Cardiac septum (tissue), 1 donor: ENCODE measurements at regions not wholly inside any gene's neighbourhood (a gene's known extent, or its start where the extent isn't known, plus 50 kb on each side); places are given as distances from the start of the nearest gene placed in this dataset.

Experiments
- DNase-seq: peaks from one replicate; pipeline ENCODE4 v3.0.0-alpha.2; 2020; ENCODE audit warnings: low spot score
- intact Hi-C: fragments of 100-400 bp; cut with DNase I; formaldehyde crosslinking; loops from one replicate; pipeline ENCODE4 v1.14.0; 2022
- donor health status: DM: no; HTN: no; CAD: no.

DNA sequence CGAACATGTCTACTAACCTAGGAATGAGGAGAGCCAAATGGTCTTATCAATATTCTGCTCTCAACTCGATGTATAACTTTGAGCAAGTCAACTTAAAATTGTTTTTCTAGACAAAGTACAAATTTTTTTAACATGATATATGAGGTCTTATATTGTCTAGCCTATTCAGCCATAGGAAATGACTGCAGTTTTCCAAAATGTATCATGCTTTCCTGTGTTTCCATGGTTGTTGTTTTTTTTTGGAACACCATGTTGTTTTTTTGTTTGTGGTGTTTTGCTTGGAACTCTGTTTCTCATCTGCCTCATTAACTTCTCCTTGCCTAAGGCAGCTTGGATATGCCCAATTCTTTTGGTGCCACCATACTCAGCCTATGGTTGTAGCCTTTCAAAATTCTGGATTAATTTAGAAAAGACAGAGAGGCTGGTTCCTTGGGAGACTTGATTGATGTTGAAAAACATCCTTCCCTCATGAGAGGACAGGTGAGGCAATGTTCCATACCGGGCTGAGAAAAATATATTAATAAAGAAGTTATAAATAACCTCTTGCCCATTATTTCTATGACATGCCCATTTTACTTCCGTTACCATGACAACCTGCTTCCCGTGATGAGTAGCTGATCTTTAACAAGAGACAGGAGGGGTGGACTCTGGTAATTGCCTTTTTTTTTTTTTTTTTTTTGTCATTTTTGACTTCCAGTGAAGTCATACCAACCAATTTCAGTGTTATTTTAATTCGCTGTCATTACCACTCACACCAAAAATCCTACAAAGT is 687.9 kb upstream of the GRM7 start:
- intact Hi-C loops: no loop called here
- no peak for DNase-seq

GRCh38 chr3:6177417-6177816 is 683.5 kb upstream of the GRM7 start:
- DNase-seq: no peak
- intact Hi-C loops: no loop called here

GRCh38 chr3:6179761-6180160 is 681.2 kb upstream of the GRM7 start:
- intact Hi-C loops: no loop called here
- no peak for DNase-seq

- intact Hi-C loops: no loop called here
- no peak for DNase-seq
Observed at GRCh38 chr3:6180171-6180570, 680.7 kb upstream of the GRM7 start.

DNA sequence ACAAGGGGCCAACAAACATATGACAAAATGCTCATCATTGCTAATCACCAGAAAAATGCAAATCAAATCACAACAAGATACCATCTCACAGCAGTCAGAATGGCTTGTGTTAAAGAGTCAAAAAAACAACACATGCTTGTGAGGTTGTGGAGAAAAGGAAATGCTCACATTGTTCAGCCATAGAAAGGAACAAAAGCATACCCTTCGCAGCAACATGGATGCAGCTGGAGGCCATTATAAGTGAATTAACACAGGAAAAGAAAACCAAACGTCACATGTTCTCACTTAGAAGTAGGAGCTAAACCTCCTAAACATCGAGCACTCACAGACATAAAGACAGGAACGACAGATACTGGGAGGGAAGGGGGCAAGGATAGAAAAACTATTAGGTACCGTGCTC is 678.4 kb upstream of the GRM7 start:
- DNase-seq: no peak
- intact Hi-C loops: no loop called here

DNA sequence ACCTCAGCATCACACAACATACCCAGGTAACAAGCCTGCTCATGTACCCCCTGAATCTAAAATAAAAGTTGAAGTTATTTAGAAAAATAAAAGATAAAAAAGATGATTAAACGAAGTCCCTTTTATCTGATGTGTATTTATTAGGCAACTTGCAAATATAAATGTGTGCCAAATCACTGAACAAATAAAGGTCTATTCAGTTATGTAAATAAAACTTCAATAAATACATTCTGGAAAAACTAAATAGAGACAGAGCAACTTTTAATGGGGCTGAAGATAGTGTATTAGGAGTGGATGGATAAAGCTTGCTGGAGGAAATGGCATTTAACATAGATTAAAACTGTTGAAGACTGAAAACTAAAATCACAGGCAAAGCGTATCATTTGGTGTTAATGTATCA is 678.0 kb upstream of the GRM7 start:
- intact Hi-C loops: no loop called here
- DNase-seq: no peak

DNA sequence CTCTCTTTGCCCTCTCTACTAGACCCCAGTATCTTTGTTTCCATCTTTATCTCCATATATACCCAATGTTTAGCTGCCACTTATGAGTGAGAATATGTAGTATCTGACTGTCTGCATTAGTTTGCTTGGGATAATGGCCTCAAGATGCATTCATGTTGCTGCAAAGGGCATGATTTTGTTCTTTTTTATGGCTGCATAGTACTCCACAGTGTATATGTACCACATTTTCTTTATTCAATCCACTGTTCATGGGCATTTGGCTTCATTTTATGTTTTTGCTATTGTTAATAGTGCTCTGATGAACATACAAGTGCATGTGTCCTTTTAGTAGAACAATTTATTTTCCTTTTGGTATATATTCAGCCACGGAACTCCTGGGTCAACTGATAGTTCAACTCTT is 671.5 kb upstream of the GRM7 start:
- DNase-seq: no peak
- intact Hi-C loops: no loop called here

DNA sequence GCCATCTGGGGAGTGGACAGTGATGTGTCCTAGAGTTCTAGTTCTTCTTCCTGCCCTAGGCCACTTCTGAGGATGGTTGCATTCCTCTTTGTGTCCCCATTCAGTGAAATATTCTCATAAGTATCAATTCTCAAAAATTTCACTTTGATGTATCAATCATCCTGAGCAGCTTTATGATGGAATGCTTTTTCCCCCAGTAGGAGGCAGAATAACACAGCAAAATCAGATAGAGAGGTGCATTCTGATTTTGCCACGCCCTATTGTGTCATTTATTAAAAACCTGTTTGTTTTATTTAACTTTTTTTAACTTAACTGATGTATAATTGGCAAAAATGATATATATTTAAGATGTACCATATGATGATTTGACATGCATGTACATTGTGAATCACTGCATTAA is 656.0 kb upstream of the GRM7 start:
- no peak for DNase-seq

DNA sequence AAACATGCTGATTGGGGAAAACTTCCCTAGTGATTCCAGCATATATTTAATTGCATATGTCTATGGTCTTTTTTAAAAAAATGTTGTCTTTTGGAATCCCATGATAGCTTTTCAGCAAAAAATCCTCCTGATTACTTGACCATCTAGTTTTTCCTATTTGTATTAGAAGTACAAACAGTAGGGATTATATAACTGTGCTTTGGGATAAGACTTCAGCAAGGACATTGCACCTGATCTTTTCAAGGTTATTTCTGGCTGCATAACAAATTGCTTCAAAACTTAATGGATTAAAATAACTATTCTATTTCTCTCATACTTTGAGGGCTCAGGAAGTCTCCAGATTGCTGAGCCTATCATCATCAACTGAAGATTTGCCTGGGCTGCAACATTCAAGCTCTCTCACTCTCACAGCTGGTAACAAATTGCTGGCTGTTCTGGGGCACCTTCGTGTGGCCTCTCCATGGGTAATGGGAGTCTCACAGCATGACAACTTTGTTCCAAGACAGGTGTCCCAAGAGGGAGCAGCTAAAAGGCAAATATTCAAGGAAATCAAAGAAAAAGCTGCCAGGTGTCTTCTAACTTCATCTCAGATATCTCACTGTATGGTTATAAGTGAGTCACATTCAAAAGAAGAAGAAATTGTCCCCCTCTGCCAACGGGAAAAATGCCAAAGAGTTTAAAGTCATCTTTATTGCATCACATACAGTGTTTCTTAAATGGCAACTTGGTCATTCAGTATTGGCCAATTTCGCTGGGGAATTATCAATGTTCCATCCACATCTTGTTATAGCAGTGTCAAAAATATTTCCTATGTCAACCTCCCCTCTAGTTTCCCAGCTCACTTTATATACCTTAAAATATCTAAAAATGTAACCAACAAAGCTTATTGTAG is 644.5 kb upstream of the GRM7 start:
- intact Hi-C loops: no loop called here
- no peak for DNase-seq

More for the DNA sequence above, 656.0 kb upstream of the GRM7 start:
- intact Hi-C loops: no loop called here

DNA sequence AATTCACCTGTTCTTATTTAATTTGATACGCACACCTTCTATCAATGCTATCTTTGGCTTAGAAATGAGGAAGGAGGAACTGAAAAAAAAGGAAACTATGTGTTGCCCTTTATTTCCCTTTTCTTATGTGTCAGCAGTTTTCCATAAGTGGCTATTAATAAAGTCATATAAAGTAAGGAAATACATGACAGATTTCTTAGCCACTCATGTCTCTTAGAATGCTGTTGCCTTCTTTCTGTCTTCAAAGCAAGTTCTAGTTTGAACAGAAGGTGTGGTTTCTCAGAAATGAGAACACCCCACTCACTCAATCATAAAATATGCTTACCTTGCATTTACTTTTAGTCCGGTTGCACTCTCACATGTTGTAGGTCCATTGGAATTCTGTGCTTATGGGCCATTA is 640.5 kb upstream of the GRM7 start:
- DNase-seq: no peak
- intact Hi-C loops: no loop called here

DNA sequence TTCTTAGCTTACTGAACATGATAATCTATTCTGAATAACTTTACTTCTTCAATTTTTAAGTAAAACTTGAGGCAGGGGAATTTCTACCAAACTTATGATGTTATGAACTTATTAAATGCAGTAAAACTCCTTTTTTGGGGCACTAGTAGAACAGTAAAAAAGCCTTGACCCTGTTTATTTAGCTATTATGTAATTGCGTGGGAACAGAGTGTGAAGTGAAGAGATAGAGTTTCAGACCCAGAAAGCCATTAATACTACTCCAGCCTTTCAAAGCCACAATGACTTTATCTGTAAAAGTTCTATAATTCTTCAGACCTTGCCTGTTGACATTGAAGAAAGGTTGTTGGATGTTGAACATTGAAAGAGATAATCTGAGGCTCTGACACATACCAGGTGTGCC is 638.8 kb upstream of the GRM7 start:
- DNase-seq: no peak
- intact Hi-C loops: no loop called here

GRCh38 chr3:6223572-6223971 is 637.3 kb upstream of the GRM7 start:
- DNase-seq: no peak
- intact Hi-C loops: no loop called here

- intact Hi-C loops: no loop called here
- no peak for DNase-seq
Observed at GRCh38 chr3:6228958-6229683, 631.8 kb upstream of the GRM7 start.

DNA sequence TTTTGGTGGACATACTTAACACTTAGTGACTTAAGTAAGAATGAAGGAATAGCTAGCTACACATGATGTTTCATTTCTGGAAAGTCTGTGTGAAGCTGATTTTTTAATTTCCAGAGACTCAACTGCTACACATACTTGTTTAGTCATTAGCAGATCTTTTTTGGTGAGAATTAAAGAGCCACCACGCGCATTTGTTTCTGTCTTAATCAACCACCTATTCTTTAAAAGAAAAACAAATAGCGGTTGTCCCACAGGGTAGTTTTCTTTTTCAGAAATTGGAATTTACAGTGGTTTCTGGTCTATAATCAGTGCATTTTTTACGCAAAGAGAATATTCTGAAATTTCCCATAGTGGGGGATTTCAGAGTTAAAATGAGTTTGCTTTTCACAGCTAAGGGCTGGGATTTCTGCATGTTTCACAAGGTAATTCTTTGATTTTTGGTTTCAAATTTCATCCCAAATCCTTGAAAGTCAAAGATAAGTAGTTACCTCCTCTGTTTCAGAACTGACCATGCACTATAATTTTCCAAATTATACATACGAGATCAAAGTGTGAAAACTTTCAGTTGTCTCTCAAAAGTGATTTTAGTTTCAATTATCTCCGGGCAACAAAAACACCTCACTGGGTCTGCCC is 631.0 kb upstream of the GRM7 start:
- DNase-seq: no peak
- intact Hi-C loops: no loop called here

- intact Hi-C loops: no loop called here
- DNase-seq: no peak
Observed at GRCh38 chr3:6242104-6242503, 618.8 kb upstream of the GRM7 start.

GRCh38 chr3:6248528-6248927 is 612.4 kb upstream of the GRM7 start:
- intact Hi-C loops: no loop called here
- DNase-seq: no peak

GRCh38 chr3:6249679-6250078 is 611.2 kb upstream of the GRM7 start:
- DNase-seq: no peak
- intact Hi-C loops: no loop called here

- DNase-seq: no peak
- intact Hi-C loops: no loop called here
Observed at GRCh38 chr3:6250167-6250566, 610.7 kb upstream of the GRM7 start.

GRCh38 chr3:6251612-6252400 is 609.1 kb upstream of the GRM7 start:
- DNase-seq: no peak
- intact Hi-C loops: no loop called here
